GM13977 (cell line): ENCODE measurements at regions not wholly inside any gene's neighbourhood (a gene's known extent, or its start where the extent isn't known, plus 50 kb on each side); places are given as distances from the start of the nearest gene placed in this dataset.

Experiments
- DNase-seq: peaks from one replicate; pipeline ENCODE4 v3.0.0; 2012; ENCODE audit warnings: low spot score
- CTCF ChIP-seq: IDR thresholded peaks from 2 replicates; pipeline ENCODE4 v1.5.1; 2012; ENCODE audit warnings: mild to moderate bottlenecking, control low read depth; ENCODE audit not compliant: insufficient read depth; ENCODE audit errors: extremely low read depth, missing control alignments
- in situ Hi-C: fragments of 300-500 bp; cut with MboI; formaldehyde crosslinking; loops from one replicate; pipeline ENCODE4 v1.12.0; 2022; ENCODE audit warnings: low sequenced_read_pairs, low pct_unique_long_range_greater_than_20kb, mixed read lengths, inconsistent platforms; ENCODE audit not compliant: unreplicated experiment

GRCh38 chr18:60047556-60047955 lies 147.8 kb downstream of the PMAIP1 start:
- in situ Hi-C loops, result no loop called here
- no peak for DNase-seq
- TF ChIP-seq CTCF, result no peak

GRCh38 chr18:60044290-60045006 lies 144.7 kb downstream of the PMAIP1 start:
- no peak for DNase-seq

GRCh38 chr18:60040971-60041370 lies 141.2 kb downstream of the PMAIP1 start:
- no peak for TF ChIP-seq CTCF
- in situ Hi-C loops, result no loop called here
- DNase-seq, result no peak

More at GRCh38 chr18:60044290-60045006, 144.7 kb downstream of the PMAIP1 start:
- in situ Hi-C loops, result no loop called here
- TF ChIP-seq CTCF, result no peak

GRCh38 chr18:60038731-60039130 lies 138.9 kb downstream of the PMAIP1 start:
- in situ Hi-C loops, result no loop called here
- TF ChIP-seq CTCF, result no peak
- DNase-seq, result no peak

- DNase-seq, result no peak
- no peak for TF ChIP-seq CTCF
- in situ Hi-C loops, result no loop called here
These were observed 127.6 kb downstream of the PMAIP1 start for GRCh38 chr18:60027397-60027796.

- DNase-seq, result no peak
- in situ Hi-C loops, result no loop called here
- TF ChIP-seq CTCF, result no peak
These were observed 125.1 kb downstream of the PMAIP1 start for GRCh38 chr18:60024857-60025256.
